Endodermal cell (in vitro differentiated cells): ENCODE measurements at regions not wholly inside any gene's neighbourhood (a gene's known extent, or its start where the extent isn't known, plus 50 kb on each side); places are given as distances from the start of the nearest gene placed in this dataset.
A peak's percentile ranks its signal among the peaks of the same experiment; 100 is the strongest.

ENCODE experiments used
- DNase-seq: peaks from one replicate; pipeline ENCODE4 v3.0.0-alpha.2; 2017
- H3K27ac ChIP-seq: 2 replicates; pipeline ENCODE4 v1.5.1; 2013; ENCODE audit warnings: mild to moderate bottlenecking, low read depth, low read length, moderate library complexity
- H3K27me3 ChIP-seq: 2 replicates; pipeline ENCODE4 v1.6.1; 2013; ENCODE audit warnings: mild to moderate bottlenecking, low read length, moderate library complexity; ENCODE audit not compliant: insufficient read depth, control insufficient read depth, poor library complexity, severe bottlenecking
- H3K36me3 ChIP-seq: 2 replicates; pipeline ENCODE4 v1.7.0; 2013; ENCODE audit warnings: mild to moderate bottlenecking, low read length, moderate library complexity; ENCODE audit not compliant: control insufficient read depth, insufficient read depth
- H3K4me1 ChIP-seq: one replicate; pipeline ENCODE4 v1.7.0; 2013; ENCODE audit warnings: low read length; ENCODE audit not compliant: control insufficient read depth, insufficient read depth
- H3K4me3 ChIP-seq: 2 replicates; pipeline ENCODE4 v1.5.1; 2013; ENCODE audit warnings: mild to moderate bottlenecking, low read length, moderate library complexity
- H3K9ac ChIP-seq: 2 replicates; pipeline ENCODE4 v1.6.1; 2013; ENCODE audit warnings: mild to moderate bottlenecking, low read length, moderate library complexity; ENCODE audit not compliant: poor library complexity, severe bottlenecking; ENCODE audit errors: extremely low read depth
- H3K9me3 ChIP-seq: 2 replicates; pipeline ENCODE4 v1.6.1; 2013; ENCODE audit warnings: mild to moderate bottlenecking, low read length, moderate library complexity; ENCODE audit not compliant: control insufficient read depth
- H3K27ac Mint-ChIP-seq: 2 replicates; pipeline ENCODE4 v1.8.0; 2020; ENCODE audit warnings: mixed read lengths
- H3K27me3 Mint-ChIP-seq: 2 replicates; pipeline ENCODE4 v1.8.0; 2021; ENCODE audit warnings: mild to moderate bottlenecking, mixed read lengths; ENCODE audit not compliant: insufficient read depth
- H3K36me3 Mint-ChIP-seq: 2 replicates; pipeline ENCODE4 v1.8.0; 2020; ENCODE audit warnings: low read depth, mixed read lengths
- H3K4me1 Mint-ChIP-seq: 2 replicates; pipeline ENCODE4 v1.8.0; 2020; ENCODE audit warnings: mixed read lengths
- H3K4me3 Mint-ChIP-seq: 2 replicates; pipeline ENCODE4 v1.8.0; 2020; ENCODE audit warnings: mild to moderate bottlenecking, moderate library complexity, mixed read lengths
- H3K9me3 Mint-ChIP-seq: 2 replicates; pipeline ENCODE4 v1.8.0; 2020; ENCODE audit warnings: mild to moderate bottlenecking, mixed read lengths
- WGBS, 2 experiments: methylation state at CpG; one replicate each; pipeline versions ENCODE4 v1.1.5 to v1.1.7; 2013; ENCODE audit warnings: missing lambda C conversion rate in 2 of 2, mixed read lengths in 1 of 2; ENCODE audit not compliant: insufficient coverage in 1 of 2, insufficient read length in 1 of 2; 5-methylcytosine and 5-hydroxymethylcytosine counted together
- TF ChIP-seq, protein P1 (sequence below): fragments of 200-600 bp; sonication (generic); conservative IDR thresholded peaks from 2 replicates; pipeline ENCODE4 v1.5.0; 2021; ENCODE audit warnings: antibody characterized with exemption, mild to moderate bottlenecking

DNA sequence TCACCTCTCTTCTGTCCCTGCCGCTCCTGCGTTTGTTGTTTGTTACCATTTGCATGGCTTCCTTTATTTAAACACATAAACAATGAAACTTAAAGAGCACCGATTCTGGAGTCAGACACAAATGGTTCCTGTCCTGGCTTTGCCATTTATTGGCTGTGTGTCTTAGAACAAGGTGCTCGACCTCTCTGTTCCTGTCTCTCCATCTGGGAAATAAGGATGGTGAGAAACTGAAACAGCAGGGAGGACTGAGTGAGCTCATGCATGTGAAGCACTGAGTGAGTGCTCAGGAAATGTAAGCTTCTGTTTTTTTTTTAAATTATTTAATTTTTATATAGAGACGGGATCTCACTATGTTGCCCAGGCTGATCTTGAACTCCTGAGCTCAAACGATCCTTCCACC is 148.2 kb upstream of the WNT4 start:
- H3K27me3 ChIP-seq = no peaks in the 10 kb centered on the region
- H3K36me3 ChIP-seq = no peaks in the 10 kb centered on the region
- Mint-ChIP-seq H3K27me3 (peaks cover 3% of the 10 kb centered on the region), H3K9me3 (peaks cover 6% of the 10 kb centered on the region), H3K4me1 (no peaks in the 10 kb centered on the region), H3K4me3 (no peak overlapping the region), H3K36me3 (no peaks in the 10 kb centered on the region), H3K27ac (no peak overlapping the region)
- TF ChIP-seq, protein P1, sequence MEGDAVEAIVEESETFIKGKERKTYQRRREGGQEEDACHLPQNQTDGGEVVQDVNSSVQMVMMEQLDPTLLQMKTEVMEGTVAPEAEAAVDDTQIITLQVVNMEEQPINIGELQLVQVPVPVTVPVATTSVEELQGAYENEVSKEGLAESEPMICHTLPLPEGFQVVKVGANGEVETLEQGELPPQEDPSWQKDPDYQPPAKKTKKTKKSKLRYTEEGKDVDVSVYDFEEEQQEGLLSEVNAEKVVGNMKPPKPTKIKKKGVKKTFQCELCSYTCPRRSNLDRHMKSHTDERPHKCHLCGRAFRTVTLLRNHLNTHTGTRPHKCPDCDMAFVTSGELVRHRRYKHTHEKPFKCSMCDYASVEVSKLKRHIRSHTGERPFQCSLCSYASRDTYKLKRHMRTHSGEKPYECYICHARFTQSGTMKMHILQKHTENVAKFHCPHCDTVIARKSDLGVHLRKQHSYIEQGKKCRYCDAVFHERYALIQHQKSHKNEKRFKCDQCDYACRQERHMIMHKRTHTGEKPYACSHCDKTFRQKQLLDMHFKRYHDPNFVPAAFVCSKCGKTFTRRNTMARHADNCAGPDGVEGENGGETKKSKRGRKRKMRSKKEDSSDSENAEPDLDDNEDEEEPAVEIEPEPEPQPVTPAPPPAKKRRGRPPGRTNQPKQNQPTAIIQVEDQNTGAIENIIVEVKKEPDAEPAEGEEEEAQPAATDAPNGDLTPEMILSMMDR = no peak
- no peak for DNase-seq
- peaks cover 4% of the 10 kb centered on the region for H3K4me1 ChIP-seq
- H3K9me3 ChIP-seq = no peaks in the 10 kb centered on the region
- 80 to 86% methylated on average over 5 to 6 of the region's 6 CpGs for WGBS, 2 experiments
- no peak overlapping the region for H3K9ac ChIP-seq
- H3K27ac ChIP-seq = no peak overlapping the region
- no peak overlapping the region for H3K4me3 ChIP-seq

DNA sequence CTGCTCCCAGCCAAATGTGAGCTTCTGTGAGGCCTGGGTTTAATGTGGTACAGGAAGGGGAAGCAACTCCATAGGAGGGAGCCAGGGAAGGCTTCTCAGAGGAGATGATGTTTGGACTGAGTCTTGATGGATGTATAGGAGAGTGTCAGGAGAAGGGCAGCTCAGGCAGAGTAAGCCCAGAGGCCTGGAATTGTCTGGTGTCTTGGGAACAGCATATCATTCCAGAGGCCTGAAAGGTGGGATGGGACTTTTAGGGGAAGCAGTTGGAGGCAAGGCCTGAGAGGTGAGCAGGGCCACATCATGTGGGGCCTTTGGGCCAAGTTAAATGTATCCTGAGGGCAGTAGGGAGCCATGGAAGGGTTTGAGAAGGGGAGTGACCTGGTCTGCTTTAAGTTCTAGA is 148.6 kb upstream of the WNT4 start:
- H3K36me3 Mint-ChIP-seq = no peaks in the 10 kb centered on the region
- peak overlapping the region; percentile 32 for H3K27ac Mint-ChIP-seq
- H3K4me1 Mint-ChIP-seq = no peaks in the 10 kb centered on the region
- no peak for DNase-seq
- Histone ChIP-seq H3K9ac (no peak overlapping the region), H3K9me3 (no peaks in the 10 kb centered on the region), H3K27ac (no peak overlapping the region), H3K27me3 (no peaks in the 10 kb centered on the region), H3K4me1 (peaks cover 4% of the 10 kb centered on the region), H3K36me3 (no peaks in the 10 kb centered on the region), H3K4me3 (no peak overlapping the region)
- H3K9me3 Mint-ChIP-seq = peaks cover 6% of the 10 kb centered on the region
- TF ChIP-seq, protein P1 = no peak
- H3K27me3 Mint-ChIP-seq = peaks cover 4% of the 10 kb centered on the region
- no peak overlapping the region for H3K4me3 Mint-ChIP-seq

DNA sequence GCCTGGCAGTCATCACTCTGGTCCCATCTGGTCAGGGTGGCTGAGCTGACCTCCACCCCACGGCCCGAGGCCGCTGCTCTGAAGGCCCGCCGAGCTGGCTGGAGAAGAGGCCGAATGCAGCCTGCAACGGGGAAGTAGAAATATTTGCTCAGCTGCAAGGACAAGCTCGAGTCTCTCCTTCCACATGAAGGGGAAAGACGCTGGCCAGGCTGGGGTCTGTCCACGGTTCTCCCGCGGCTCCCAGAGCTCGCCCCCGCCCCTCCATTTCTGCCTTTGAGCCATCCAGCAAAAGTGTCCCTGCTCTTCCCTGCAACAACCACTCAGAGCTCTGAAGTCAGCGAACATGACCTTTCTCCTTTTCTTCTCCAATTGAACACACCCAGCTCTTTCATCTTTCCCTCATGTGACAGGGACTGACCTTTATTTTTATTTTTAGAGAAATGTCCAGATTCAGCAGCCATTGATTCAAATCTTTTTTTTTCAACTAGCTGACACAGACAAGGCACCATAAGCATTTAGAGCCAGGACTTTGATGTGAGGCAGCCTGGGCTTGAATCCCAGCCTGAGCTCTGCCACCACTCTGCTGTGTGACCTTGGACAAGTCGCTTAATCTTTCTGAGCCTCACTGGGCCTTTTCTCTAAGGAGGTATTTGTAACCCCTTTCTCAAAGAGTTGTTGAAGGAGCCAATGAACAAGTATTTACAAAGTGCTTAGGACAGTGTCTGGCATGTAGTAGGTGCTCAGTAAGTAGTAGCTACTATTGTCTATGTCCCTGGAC is 149.3 kb upstream of the WNT4 start:
- Histone ChIP-seq H3K27ac (no peak overlapping the region), H3K9me3 (no peaks in the 10 kb centered on the region), H3K4me1 (peaks cover 4% of the 10 kb centered on the region), H3K27me3 (no peaks in the 10 kb centered on the region), H3K4me3 (no peak overlapping the region), H3K9ac (no peak overlapping the region), H3K36me3 (no peaks in the 10 kb centered on the region)
- WGBS, 2 experiments = 88% methylated on average over 14 to 16 of the region's 16 CpGs
- Mint-ChIP-seq H3K4me1 (no peaks in the 10 kb centered on the region), H3K4me3 (no peak overlapping the region), H3K27ac (no peak overlapping the region), H3K36me3 (no peaks in the 10 kb centered on the region), H3K27me3 (peaks cover 4% of the 10 kb centered on the region), H3K9me3 (peaks cover 6% of the 10 kb centered on the region)
- TF ChIP-seq, protein P1 = no peak
- no peak for DNase-seq
